GM13976 (cell line): ENCODE measurements at regions not wholly inside any gene's neighbourhood (a gene's known extent, or its start where the extent isn't known, plus 50 kb on each side); places are given as distances from the start of the nearest gene placed in this dataset.

ENCODE experiments used
- DNase-seq: peaks from one replicate; pipeline ENCODE4 v3.0.0; 2012; ENCODE audit warnings: low spot score
- CTCF ChIP-seq: IDR thresholded peaks from 2 replicates; pipeline ENCODE4 v1.5.1; 2012; ENCODE audit warnings: borderline replicate concordance, mild to moderate bottlenecking; ENCODE audit not compliant: insufficient read depth; ENCODE audit errors: extremely low read depth, missing control alignments, control extremely low read depth
- in situ Hi-C: fragments of 300-500 bp; cut with MboI; formaldehyde crosslinking; loops from one replicate; pipeline ENCODE4 v1.12.0; 2022; ENCODE audit warnings: low sequenced_read_pairs, mixed read lengths, inconsistent platforms; ENCODE audit not compliant: unreplicated experiment

DNA sequence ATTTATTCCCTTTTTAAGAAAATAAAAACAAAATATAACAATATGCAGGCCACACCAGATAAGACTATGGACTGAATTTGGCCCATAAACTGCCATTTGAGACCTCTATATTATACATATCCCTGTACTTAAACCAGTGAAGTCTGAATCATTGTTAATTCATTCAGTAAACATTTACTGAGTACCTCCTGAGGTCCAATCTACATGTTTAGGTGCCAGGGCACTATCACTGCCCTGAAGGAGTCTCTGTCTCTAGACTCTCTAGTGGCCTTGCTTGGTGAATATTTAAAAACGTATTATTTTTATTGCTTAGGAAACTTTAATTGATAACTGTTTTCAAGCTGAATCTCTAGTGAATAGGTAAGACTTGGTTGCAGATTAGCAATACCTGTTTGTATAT is 74.7 kb upstream of the ELL2 start:
- in situ Hi-C loops, result no loop called here
- DNase-seq, result no peak
- no peak for TF ChIP-seq CTCF

DNA sequence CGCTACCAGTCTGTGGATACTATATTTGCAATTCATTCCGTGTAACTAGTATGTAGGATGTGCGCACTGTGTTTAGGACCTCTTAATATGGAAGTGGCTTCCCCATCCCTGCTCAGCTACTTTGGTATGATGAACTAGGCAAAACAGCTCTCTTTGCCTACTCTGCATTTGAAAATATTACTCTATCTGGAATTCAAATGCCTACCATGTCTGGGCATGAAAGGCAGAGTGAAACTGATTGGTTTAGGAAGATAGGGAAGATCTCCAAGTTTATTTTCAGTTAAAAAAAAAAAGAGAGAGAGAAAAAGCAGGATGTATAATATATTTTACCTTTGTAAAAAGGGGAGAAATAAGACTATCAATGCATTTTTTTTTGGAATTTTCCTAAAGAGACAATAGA is 74.1 kb upstream of the ELL2 start:
- no peak for DNase-seq
- TF ChIP-seq CTCF, result no peak
- in situ Hi-C loops, result no loop called here

GRCh38 chr5:96033116-96033515 is 71.5 kb upstream of the ELL2 start:
- in situ Hi-C loops, result no loop called here
- TF ChIP-seq CTCF, result no peak
- DNase-seq, result no peak

DNA sequence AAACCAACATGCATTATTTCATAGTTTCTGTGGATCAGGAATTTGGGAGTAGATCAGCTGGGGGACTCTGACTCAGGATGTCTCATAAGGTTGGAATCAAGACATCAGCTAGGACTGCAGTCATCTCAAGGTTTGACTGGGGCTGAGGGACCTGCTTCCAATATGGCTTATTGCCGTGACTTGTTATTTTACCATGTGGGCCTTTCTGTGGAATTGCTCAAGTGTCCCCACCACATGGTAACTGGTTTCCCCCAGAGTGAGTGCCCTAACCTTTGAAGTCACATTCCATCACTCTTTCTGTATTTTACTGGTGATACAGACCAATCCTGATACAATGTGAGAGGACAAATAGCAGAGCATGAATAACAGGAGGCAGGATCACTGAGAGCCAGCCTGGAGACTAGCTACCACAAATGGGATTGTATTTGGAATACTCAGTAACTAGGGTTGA is 70.2 kb upstream of the ELL2 start:
- TF ChIP-seq CTCF, result no peak
- no peak for DNase-seq
- in situ Hi-C loops, result no loop called here

- DNase-seq, result no peak
- TF ChIP-seq CTCF, result no peak
- in situ Hi-C loops, result no loop called here
Measured at GRCh38 chr5:96031180-96031579, 69.5 kb upstream of the ELL2 start.

- TF ChIP-seq CTCF, result no peak
- in situ Hi-C loops, result no loop called here
- no peak for DNase-seq
Measured at GRCh38 chr5:96026406-96027041, 64.9 kb upstream of the ELL2 start.

GRCh38 chr5:96024683-96025475 is 63.2 kb upstream of the ELL2 start:
- no peak for DNase-seq
- TF ChIP-seq CTCF, result no peak
- in situ Hi-C loops, result no loop called here
